ENCODE measurements at regions not wholly inside any gene's neighbourhood (a gene's known extent, or its start where the extent isn't known, plus 50 kb on each side); places are given as distances from the start of the nearest gene placed in this dataset.

DNA sequence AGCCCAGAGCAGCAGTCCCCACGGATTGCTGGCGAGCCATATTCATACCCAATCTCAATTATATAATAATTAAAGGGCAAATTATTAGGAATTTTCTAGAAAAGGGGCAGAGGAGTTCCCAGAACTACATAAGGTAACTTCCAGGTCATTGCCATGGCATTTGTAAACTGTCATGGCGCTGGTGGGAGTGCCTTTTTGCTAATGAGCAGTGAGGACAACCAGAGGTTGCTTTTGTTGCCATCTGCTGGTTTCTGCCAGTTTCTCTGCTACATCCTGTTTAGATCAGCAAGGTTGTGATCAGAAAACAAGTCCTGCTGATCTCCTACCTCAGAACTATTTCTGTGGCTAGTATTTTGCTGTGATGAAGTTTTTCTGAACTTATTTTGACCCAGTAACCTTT, 159.8 kb upstream of the PIEZO2 start:
- no peak for DNase-seq

DNA sequence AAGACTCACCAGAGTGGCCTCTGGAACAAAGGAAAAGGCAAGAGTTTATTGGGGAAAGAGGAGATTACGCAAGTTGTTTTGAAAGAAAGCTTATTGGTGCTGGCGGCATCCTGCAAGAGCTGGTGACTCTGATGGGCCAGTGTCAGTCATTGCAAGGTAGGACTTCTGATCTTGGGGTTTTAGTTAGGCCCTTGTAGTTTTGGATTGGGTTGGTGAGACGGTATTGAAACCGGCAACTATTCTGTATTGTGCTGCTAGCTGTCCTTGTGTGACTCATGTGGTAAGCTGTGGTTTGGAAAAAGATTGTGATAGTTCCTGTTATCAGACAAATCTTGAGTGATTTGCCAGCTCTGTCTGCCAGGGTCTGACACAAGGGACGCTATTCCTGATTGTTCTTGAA, 159.1 kb upstream of the PIEZO2 start:
- no peak for DNase-seq

DNA sequence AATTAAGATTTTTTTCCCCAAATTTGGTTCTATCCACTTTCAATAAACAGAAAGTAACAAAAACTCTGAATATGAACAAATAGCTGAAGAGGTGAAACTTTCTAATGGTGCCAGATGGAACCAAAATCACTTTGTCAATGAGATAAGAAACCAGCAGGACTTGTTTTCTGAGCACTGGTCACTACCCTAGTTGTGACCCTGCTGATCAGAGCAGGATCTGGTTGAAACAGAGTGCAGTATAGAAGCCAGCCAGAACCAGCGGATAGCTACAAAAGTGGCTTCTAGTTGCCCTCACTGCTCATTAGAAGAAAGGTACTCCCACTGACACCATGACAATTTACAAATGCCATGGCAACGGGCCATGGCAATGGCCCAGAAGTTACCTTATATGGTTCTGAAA, 158.3 kb upstream of the PIEZO2 start:
- no peak for DNase-seq

DNA sequence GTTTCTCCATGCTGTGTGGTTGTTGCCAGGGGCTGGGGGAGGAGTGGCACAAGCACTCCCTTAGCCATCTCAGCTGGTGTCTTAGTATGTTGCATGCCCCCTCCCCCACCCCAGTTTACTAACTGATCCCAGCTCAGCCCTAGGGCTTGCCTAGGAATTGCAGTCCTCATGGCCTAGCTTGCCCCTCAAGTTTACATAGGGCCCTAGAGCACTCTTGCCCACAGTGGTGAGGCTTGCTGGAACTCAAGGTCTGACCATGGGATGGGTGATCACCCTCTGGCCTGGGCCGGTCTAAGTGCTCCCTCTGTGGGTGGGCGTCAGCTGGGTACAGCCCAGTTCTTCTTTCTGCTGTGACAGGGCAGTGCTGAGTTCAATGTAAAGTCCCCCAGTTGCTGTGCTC, 156.1 kb upstream of the PIEZO2 start:
- no peak for DNase-seq

DNA sequence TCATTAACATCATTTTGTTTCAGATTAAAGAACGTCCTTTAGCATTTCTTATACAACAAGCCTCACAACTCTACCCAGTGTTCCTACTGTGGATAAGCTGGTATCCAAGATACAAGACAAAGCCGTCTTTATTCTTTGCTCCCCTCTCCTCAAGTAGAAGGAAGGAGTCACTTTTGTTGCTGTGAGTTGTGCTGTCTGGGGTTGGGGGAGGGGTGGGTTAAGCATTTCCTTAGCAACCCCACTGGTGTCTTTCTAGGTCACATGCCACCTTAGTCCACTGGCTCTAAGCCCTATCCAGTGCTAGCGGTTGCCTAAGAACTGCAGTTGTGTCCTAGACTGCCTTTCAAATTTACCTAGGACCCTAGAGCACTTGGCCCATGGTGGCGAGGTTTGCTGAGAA, 155.6 kb upstream of the PIEZO2 start:
- DNase-seq = no peak

DNA sequence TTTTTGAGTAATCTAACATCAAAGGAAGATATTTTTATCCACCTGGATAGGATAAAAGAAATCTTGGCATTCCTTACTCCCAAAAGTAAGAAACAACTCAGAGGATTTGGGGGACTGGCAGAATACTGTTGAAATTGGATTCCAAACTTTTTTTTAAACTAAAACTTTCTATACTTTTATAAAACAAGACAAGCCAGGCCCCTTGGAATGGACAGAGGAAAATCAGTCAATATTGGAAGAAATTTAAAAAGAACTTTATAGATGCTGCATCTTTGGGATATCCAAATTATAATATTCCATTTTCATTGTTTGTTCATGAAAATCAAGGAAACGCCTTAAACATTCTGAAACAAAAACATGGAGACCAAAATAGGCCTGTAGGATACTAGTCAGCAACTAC, 147.6 kb upstream of the PIEZO2 start:
- no peak for DNase-seq

DNA sequence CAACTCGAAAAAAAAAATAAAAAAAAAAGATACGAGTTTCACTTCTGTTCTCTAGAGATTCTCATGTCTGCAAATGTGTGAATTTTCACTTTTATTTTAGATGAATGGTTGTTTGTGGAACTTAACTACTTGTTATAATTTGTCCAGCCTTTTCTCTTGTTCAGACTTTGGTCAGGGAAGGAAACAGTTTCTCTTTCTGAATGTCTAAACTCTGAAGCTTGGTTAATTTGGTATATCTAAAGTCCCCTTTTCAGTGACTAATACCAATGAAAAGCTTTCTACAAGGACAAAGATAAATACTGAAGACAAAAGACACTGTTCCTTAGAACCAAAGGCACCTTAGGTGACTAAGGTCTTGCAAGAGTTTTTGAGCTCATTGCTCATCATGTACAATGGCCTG, 144.4 kb upstream of the PIEZO2 start:
- DNase-seq = no peak

DNA sequence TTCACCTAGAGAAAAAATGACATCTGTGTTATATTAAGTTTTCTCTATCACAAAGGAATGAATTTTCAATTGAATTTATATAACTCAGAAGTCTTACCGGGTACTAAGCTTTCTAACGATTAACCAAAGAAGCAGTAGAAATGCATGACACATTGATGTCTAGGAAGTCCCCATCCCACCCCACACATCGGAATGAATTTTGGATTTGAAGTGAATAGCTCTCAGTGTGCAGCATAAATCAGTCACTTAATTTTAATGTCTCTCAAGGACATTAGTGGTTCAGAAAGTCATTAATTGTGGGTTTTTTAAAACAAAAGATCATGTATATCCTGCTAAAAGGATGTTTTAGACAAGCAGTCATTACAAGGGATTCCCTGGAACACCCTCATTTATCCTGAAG, 141.4 kb upstream of the PIEZO2 start:
- no peak for DNase-seq

DNA sequence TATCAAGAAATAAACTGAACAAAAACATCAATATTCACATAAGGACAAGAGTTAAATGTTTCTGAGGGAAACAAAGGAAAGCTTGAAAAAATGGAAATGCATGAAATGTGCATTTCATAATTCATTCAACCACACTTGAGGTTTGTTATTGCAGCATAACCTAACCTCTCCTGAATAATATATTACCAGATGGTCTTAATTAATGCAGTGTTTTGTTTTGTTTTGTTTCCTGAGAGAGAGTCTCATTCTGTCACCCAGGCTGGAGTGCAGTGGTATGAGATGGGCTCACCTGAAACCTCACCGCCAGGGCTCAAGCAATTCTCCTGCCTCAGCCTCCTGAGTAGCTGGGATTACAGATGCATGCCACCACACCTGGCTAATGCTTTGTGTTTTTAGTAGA, 139.9 kb upstream of the PIEZO2 start:
- DNase-seq = no peak

DNA sequence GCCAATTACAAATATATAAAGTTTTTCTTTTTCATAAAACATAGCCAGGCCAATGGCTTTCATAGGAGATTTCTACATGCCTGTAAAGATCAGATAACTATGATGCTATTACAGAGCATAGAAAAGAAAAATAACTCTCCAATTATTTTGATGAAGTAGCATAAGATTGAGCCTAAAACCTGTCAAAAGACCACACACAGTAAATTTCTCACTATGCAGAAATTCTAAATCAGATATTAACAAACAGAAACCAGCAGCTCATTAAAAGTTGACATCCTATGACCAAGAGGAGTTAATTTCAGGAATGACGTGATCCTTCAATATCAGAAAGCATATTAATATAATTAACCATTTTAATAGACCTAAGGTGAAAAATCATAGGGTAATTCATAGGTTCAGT, 139.0 kb upstream of the PIEZO2 start:
- no peak for DNase-seq

DNA sequence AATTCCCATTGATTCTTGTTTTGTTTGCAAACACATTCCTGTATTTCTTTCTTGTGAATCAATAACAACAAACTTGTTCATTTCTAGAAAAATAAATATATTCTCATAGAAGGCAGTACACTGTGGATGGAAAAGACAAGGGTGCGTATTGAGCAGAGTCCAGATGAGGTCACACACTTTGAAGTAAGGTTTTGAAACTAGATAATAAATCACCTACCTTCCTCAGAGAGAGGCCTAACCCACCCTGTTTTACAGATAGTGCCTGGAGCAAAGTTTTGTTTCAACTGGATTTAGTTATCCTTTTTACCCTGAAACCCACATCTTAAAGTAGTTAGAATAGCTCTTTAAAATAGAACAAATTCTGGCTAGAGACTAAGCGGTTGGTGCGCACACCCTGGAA, 137.1 kb upstream of the PIEZO2 start:
- no peak for DNase-seq

DNA sequence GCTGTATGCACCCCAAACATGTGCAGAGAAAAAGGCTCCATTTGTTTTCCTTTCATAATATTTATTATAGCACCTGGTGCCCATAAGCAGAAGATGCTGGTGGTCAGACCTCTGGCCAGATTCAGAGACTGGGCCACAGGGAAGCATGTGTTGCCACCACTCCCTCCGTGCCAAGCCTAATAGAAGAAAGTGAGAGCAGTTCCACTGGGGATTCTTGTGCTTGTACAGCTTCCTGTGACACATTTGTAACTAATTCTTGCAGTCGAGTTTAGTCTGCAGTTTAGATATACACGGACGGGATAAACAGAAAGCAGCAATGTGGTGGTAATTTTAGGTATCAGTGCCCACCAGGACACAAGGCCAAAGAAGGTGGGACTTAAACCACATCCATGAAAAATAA, 135.4 kb upstream of the PIEZO2 start:
- DNase-seq = no peak

DNA sequence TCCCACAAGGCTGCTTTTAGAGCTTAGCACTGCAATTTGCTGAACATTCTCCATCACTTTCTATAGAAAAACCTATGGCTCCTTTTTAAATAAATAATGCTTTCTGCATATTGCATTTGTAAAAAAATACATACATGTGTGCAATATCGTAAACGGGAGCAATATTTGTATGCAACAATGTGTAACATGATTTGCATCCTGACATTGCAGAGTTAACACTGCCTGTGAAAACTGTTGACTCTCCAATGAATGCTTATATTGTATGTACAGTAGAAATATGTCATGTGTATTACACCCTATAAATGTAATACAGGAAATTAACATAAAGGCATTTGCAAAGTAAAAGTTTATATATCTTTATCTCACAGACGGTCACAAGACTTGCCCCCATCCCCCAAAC, 135.0 kb upstream of the PIEZO2 start:
- DNase-seq = no peak

DNA sequence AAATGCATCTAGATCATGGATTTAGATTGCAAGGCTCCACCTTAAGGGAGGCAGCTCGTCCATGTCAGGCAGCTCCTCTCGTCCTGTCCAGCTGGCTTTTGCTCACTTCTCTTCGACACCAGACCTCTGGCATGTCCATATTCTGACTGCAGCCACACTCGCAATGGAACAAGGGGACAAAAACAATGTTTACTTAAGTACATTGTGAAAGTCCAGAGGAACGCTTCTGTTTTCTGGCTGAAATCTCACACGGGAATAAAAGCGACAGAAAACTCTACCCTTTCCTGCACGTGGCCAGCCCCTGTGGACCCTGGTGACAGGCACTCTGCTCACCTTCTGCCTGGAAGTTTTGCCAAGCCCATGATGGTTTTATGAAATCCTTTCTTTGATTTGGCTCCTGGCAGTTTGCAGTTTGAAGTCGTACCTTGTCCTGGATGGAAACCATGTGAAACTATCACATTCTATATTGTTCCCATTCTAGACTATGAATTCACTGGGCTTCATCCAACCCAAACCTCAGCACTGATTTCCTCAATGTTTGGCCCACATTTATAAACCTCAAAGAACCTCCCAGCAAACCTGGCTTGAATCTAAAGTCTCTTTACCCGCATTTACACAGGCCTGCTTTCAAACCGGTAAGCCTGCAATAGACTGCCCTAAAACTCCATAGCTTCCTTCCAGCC, 134.3 kb upstream of the PIEZO2 start:
- DNase-seq = no peak

DNA sequence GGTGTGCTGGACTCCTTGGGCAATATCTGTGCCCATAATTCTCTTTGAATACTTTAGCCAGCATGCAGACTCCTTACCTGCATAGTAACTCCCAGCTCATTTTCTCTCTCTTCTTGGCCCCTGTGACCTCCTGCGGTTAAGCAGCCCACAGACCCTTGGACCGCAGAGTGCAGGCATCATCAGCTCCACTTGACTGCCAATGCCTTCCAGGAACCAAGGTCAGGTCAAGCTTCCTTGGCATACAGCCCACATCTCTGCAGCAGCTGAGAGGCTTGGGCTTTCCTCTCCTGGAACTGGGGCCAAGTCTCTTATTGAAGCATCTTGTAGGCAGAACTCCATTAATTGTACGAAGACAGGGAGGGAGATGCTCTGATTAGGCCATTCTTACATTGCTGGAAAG, 130.1 kb upstream of the PIEZO2 start:
- DNase-seq = no peak

DNA sequence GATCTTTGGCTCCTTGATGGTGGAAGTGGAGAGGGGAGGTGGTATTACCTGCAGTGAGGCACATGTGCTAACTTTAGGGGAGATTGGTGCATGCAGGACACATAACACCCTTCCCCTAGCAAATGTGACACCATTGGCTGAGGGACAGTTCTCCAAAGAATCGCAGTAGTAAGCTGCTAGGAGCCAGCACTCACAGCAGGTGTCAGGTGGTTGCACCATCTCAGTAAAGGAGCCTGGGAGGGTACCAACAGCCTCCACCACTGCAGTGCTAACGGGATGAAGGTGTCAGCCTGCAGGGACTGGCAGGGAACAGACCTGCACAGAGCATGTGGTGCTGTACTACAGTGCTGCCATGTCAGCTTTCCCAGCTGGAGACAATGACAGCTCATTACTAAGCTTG, 127.3 kb upstream of the PIEZO2 start:
- no peak for DNase-seq

DNA sequence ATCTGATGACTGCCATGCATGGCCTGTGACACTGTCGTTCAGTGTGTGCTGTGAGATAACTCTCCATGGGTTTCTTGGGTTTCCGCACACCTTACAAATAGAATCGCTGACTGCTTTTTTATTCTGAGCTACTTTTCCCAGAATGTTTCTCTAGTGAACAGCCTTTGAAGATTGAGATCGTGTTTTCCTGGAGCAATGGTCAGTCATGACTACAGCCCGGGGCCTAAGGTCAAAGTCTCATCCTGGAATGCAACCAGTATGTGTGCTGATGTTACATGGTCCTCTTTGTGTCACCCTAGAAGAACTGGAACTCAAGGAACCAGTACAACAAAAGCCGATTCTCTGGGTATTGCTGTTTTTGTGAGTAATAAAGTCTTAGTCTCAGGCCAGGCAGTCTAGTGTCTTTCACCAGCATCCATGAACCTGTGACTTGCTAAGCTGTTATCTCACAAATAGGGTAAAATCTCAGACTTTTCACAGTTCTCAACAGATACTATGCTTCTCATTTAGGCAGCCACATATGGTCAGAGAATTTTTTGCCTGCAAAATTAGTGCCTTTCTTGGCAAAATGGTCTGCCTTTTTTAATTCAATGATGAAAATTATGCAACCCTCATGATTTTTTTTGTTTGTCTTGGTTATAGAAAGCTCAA, 124.9 kb upstream of the PIEZO2 start:
- DNase-seq = no peak

DNA sequence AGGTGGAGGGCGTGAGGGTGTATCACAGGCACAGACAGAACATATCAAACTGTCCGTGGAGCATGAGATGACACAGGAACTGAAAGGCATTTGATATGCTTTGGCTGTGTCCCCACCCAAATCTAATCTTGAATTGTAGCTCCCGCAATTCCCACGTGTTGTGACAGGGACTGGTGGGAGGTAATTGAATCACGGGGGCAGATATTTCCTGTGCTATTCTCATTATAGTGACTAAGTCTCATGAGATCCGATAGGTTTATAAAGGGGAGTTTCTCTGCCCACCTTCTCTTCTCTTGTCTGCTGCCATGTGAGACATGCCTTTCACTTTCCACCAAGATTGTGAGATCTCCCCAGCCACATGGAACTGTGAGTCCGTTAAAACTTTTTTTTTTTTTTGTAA, 123.1 kb upstream of the PIEZO2 start:
- DNase-seq = no peak

DNA sequence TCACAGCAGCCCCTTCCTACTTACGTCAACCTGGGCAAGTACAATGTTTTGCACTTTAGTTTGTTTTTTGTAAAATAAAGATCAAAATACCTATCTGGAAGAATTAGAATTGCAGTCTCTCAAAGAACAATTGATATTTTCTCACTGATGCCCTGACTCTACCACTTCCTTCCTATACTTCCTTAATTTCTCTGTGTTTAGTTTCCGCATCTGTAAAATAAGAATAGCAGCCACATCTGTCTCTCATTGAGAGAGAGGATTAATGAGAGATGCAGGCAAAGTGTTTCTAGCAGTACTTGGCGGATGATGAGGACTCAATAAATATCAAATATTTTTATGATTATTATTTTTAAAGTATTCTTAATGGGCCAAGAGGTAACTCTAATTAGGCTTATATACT, 122.6 kb upstream of the PIEZO2 start:
- DNase-seq = no peak

DNA sequence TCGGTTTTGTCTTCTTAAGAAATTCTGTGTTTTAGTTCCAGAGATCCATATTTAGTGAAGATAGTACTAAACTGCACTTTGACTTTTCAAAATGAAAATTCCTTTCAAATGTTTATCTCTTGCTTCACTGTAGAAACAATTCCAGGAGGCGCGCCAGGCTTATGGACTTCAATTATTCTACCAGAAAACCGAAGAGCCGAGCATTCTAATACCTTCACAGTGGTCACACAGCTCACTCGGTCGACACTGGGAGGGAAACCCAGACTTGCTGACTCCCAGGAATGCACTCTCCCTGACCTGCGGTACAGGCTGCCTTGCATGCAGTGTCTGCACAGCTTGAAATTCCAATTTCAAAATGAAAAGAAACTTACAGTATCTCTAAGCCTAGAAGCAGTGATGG, 119.9 kb upstream of the PIEZO2 start:
- no peak for DNase-seq

DNA sequence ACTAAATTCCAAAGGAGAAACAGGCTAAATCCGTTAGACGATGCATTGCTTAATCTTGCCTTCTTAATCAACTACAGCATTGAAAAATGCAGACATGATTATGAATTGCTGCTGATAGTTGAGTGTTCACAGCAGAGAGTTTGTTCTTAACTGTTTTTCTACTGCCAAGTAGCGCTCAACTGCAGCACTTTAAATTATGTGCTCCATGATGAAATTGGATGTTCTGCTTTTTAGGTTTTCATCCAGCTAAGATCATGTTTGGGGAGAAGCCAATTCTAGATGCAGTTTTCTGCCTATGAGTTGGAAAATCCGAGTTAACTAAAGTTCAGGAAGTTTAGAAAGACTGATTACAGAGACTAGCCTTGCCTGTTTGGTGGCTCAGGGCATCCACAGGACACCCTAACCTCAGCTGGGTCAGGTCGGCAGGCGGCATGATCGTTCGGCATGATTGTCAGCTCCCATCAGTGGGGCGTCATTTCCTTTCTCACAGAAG, 119.4 kb upstream of the PIEZO2 start:
- DNase-seq = no peak

DNA sequence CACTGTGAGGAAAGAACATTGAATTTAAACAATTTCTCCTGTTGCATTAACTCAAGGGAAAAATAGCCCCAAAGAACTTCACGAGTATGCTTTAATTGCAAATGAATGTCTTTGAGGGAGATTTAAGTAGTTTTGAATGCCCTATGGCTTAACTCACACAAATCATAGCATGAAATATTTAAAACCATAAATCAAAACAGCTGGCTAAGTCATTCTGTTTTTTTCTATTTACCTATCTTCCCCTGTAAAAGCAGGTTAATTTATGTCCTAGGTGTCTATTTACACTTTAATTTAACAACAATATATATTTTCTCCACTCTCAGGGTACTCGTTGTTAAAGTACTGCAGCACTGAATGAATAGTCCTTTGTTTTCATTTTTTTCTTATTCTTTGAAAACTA, 118.8 kb upstream of the PIEZO2 start:
- DNase-seq = no peak

DNA sequence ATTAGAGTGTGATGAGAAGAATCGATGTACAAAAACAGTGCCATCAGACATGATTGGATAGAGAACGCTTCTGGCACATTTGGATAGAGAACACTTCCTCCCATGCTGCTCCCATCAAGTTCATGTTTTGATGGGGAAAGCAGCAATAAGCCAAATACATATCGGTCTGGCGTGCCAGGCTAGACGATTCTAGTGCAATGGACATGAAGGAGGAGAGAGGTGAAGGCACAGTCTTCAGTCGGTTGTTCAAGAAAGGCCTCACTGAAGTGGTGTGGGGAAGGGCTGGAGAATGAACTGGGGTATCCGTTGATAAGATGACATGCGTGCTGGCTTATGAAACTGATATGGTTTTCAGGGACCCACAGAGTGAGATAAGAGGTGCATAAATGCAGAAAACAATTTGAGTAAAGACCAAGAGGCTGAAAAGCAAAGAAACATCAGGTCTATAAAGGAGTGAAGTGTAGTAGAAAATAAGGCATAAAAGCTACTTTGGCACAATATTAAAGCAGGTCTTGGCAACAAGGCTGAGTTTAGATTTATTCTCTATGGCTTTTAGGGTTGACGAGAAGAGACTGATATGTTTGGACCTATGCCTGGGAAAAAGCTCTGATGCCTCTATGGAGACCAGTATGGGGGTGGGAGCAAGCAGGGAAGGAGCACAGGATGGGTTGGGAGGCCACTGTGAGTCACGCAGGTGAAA, 117.6 kb upstream of the PIEZO2 start:
- DNase-seq = no peak

DNA sequence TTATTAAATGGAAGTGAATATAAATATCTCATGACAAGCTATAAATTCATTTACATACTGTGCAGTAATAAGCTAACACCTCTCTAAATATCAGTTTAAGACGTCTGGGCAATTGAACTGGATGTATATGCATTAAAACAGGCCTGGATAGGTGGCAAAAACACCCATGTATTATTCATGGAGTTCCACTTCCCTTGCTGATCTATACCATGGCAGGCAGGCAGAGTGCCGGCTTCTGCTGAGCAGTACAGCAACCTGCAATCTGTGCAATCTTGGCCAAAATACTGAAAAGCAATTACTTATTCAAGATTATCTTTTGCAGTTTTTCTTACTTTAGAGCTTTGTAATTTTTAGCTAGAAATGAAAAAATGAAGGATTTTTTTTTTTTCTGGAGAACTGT, 112.1 kb upstream of the PIEZO2 start:
- DNase-seq = no peak
